NCI-H460 (cell line): ENCODE measurements at regions not wholly inside any gene's neighbourhood (a gene's known extent, or its start where the extent isn't known, plus 50 kb on each side); places are given as distances from the start of the nearest gene placed in this dataset.

Experiments used
- DNase-seq: peaks from one replicate; pipeline ENCODE4 v3.0.0-alpha.2; 2016; ENCODE audit warnings: low read depth; ENCODE audit errors: extremely low read depth

GRCh38 chr10:36265741-36266140, 623.6 kb upstream of the FZD8 start:
- DNase-seq, result no peak

DNA sequence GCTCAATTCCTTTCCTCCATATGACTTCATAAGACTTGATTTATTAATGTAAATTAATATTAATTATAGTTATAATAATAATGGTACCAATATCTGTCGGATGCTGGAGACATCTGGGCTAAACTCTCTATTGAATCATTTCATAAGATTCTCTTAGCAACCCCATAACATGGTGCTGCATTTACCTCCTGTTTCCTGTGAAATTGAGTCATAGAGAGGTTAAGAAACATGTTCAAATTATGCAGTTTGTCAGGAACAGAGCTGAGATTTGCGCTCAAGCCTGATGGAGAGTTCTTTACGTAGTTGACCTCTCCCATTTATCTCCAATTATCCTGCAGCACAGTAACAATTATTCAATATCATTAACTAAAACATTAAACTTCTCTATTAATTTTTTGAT, 621.8 kb upstream of the FZD8 start:
- no peak for DNase-seq

GRCh38 chr10:36256948-36257356, 614.9 kb upstream of the FZD8 start:
- DNase-seq, result no peak

- DNase-seq, result no peak
Observed at GRCh38 chr10:36256166-36256565, 614.1 kb upstream of the FZD8 start.

DNA sequence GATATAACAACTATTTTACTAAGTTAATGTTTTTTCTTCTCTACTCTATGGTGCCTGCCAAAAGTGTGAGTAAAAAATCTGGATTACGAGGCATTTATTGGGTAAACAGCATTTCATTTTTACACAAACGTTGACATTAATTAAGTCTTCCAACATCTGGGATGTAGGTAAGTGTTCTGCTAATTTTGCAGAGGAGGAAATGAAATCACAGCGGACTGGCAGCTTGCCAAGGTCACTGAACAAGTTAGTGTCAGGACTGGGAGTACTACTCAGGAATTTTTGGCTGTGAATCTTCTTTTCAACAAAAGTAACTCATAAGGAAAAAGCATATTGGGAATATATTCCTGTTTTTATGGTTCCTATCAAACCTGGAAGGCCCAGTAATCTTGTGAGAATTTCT, 612.1 kb upstream of the FZD8 start:
- DNase-seq, result no peak

DNA sequence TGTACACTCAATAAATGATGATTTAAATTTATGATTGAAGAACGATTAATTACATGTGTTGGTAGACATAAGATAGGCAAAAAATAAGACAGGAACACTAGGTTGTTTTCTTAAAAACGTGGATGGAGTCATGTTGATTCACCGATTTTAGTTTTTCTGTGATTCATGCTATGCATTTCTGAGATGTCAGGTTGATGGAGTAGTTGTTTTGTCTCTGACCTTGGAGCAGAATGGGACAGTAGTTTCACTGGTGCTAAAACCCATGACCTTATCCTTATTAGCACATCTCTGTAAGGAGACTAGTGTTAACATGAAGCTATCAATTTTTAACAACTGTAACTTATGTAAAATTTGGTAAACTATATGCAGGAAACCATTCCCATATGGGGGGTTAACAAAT, 611.6 kb upstream of the FZD8 start:
- DNase-seq, result no peak

GRCh38 chr10:36251068-36251467, 609.0 kb upstream of the FZD8 start:
- DNase-seq, result no peak

DNA sequence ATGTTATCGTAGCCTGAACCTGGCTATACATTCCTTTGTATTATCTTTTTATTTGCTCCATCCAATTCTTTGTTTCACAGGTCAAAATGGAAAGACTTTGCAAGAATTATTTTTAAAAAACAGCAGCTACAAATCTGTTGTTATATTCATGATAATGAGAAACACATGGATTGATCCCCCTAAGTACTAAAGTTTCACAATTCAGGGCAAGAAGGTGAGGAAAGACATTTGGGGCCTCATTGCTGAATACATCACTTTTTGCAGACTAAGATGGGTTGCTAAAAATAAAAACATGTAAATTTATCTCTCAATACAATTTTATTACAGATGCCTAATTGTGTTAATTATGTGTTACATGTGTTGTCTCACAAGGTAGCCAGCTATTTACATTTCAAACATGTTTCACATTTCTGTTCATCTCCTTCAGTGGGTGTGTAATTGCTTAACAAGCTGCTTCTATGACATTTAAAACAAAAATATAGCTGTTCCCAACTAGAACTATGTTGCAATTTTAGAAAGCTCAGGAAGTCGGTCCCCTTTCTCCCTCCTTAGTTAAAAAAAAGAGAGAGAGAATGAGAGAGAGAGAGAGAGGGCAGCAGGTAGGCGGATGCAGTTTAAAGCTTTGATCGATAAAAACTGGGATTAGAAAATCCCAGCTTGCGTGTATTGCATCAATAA, 606.3 kb upstream of the FZD8 start:
- no peak for DNase-seq

DNA sequence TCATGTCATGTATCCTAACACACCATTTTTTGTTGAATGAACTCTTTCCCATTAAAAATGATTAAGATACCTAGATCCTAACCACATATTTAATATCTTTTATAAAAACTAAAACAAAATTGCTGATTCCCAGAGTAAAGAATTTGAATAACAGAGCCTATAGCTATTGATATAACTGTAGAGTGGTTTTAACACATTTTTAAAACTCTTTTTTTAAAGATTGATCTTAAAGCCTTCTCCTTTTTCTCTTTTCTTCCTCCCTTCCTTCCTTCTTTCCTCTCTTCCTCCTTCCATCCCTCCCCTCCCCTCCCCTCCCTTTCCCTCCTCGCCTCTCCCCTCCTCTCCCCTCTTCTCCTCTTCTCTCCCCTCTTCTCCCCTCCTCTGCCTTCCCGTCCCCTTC, 605.4 kb upstream of the FZD8 start:
- DNase-seq, result no peak

DNA sequence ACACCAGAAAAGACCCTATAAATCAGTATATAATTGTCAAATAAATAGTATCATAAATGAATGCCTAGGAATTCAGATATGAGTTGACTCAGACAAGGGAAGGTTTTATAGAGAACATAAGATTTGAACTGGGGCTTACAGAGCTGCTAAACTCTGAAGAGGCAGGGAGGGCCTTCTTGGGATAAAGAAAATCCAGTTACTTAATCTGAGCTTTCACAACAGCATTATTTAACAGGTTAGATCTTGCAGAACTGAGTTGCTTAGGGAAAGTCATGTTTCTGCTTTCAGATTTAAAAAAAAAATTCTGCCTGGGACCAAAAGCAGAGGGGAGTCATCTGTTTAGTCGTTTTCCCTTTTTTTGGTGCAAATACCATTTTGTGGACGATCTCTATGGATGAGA, 594.8 kb upstream of the FZD8 start:
- no peak for DNase-seq

- no peak for DNase-seq
Observed at GRCh38 chr10:36236341-36236740, 594.2 kb upstream of the FZD8 start.

DNA sequence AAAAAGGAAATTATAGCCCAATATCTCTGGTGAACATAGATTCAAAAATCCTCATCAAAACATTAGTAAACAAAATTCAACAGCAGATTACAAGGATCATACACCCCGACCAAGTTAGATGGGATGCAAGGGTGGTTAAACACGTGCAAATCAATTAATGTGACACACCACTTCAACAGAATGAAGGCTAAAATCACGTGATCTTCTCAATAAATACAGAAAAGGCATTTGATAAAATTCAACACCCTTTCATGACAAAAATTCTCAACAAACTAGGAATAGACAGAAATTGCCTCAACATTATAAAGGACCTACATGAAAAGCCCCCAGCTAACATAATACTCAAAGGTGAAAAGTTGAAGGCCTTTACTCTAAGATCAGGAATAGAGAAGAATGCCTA, 590.8 kb upstream of the FZD8 start:
- no peak for DNase-seq

- peak; percentile 5 for DNase-seq
Observed at GRCh38 chr10:36224431-36224985, 582.4 kb upstream of the FZD8 start.

DNA sequence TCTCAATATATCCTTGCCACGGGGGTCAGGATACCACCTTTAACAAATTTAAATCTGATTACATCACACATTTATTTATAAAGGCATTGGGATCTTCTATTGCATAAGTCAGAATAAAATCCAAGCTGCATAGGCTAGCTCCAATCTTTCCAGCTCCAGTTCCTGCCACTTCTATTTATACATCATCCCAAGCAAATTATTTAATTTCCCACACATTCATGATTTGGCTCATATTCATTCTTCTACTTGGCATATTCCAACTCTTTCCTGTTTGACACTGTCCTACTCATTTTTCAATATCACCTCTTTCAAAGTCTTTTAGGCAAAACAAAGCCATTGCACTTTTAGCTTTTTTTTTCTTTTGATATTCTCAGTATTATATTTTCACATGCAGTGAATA, 579.0 kb upstream of the FZD8 start:
- no peak for DNase-seq

DNA sequence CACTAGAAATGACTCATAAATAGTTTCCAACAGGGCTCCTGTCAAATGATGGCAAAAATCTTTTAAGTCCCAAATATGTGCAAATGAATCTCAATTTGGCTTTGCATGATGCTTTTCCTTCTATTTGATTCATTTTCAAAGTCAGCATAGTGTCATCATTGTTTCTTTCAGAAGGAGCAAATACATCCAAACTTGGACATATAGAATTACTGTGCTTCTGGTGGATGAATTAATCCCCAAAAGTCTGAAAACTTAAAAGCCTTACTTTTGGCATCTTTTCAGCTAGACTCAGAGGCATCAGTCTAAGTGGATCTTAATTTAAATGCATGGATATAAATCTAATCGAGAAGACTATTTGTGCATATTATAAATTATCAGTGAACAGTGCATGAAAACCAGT, 578.1 kb upstream of the FZD8 start:
- DNase-seq, result no peak

DNA sequence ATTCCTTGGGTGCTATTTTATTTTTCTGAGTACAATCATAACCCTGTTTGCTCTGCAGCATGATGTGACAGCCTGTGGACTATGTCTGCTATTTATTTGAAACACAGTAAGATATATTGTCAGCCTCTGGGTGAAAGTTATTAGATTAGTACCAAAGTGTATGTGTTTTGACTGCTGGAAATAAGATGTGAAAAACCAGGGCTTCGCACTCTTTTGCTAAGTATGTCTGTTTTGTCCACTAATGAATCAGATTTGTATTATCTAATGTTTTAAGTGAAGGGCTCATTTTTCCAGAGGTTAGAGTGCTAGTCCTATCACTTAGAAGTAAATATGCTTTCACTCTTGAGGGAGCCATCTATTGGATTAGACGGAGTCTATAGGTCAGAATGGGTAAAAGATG, 569.8 kb upstream of the FZD8 start:
- DNase-seq, result no peak

DNA sequence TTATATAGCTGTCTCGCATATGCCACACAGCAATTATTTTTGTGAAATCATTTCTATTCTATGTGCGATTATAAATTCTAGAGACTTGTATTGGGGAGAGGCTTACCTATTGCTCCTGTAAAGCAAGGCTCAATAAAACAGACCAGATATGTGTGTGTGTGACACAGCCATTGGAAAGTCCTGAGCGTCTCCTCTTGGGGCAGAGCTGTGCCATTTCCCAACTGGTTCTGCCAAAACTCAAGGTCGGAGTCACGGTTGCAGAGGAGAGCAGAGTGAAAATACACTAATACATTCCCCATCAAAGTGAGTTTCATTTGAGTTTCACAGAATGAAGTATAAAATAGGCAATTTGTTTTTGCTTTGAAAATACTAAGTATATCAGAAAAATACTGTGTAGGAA, 567.4 kb upstream of the FZD8 start:
- no peak for DNase-seq

- DNase-seq, result no peak
Observed at GRCh38 chr10:36202881-36203280, 560.8 kb upstream of the FZD8 start.

- DNase-seq, result no peak
Observed at GRCh38 chr10:36200577-36200976, 558.5 kb upstream of the FZD8 start.

GRCh38 chr10:36198322-36198721, 556.2 kb upstream of the FZD8 start:
- no peak for DNase-seq

- no peak for DNase-seq
Observed at GRCh38 chr10:36195364-36195763, 553.3 kb upstream of the FZD8 start.

DNA sequence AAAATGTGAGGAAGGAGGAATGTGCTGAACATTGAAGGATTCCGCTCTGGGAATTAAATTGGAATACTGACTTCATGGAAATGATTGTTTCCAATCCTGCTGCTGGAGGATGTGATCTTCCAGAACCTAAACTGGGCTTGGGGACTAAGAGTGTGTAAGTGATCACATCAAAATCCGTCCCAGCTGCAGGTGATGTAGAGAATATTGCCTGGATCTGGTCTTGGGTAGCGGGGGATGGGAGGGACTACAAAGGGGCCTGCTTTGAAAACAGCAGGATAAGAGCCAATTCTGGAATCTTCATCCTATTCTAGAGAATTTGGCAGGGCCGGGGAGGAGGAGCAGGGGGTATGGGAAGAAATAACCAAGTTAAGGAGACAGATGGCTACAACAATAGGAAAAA, 552.2 kb upstream of the FZD8 start:
- DNase-seq, result no peak

DNA sequence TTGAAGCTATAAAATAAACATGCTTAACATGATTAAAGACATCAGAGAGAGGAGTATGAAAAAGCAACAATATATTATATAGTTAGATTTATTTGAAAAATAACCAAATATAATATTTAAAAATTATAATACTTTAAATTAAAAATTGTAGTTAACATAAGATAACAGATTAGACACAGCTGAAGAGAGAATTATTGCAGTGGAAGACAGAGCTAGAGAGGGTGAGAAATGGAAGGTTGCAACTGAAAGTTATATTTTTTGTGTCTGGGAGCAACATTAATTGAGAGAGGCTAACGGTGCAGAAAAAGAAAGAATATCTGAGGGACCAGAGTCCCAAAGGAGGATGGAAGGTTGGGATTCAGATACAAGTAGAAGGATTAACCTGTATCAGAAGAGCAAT, 548.9 kb upstream of the FZD8 start:
- no peak for DNase-seq
